ENCODE measurements at regions not wholly inside any gene's neighbourhood (a gene's known extent, or its start where the extent isn't known, plus 50 kb on each side); places are given as distances from the start of the nearest gene placed in this dataset.

GRCh38 chr4:20378181-20378580, 126.5 kb downstream of the SLIT2 start:
- no peak overlapping the region for H3K27ac ChIP-seq (ENCODE audit: low read length)
- no peaks in the 10 kb centered on the region for H4K20me1 ChIP-seq (ENCODE audit: insufficient read depth, low read depth, low read length)
- no peaks in the 10 kb centered on the region for H3K9me3 ChIP-seq (ENCODE audit: low read length)
- no peak overlapping the region for H3K4me2 ChIP-seq (ENCODE audit: low read depth, low read length, poor library complexity, severe bottlenecking)
- H3K4me1 ChIP-seq (ENCODE audit: low read length), result peaks cover 7% of the 10 kb centered on the region
- H3K27me3 ChIP-seq (ENCODE audit: low read length), result no peaks in the 10 kb centered on the region
- H3K4me3 ChIP-seq (ENCODE audit: low read length), result no peak overlapping the region
- H3K36me3 ChIP-seq (ENCODE audit: insufficient read depth, low read length), result no peaks in the 10 kb centered on the region
- DNase-seq, result no peak
- H2AFZ ChIP-seq (ENCODE audit: low read length), result no peak overlapping the region
- no peak overlapping the region for H3K9ac ChIP-seq (ENCODE audit: low read length)
- H3K9me2 ChIP-seq (replicated peaks; ENCODE audit: insufficient read depth, low read length), result no peaks in the 10 kb centered on the region
- no peaks in the 10 kb centered on the region for H3K79me2 ChIP-seq (ENCODE audit: low read length)

GRCh38 chr4:20381005-20381404, 129.3 kb downstream of the SLIT2 start:
- H3K79me2 ChIP-seq (ENCODE audit: low read length), result no peaks in the 10 kb centered on the region
- no peaks in the 10 kb centered on the region for H3K9me2 ChIP-seq (replicated peaks; ENCODE audit: insufficient read depth, low read length)
- no peak overlapping the region for H3K27ac ChIP-seq (ENCODE audit: low read length)
- H3K9ac ChIP-seq (ENCODE audit: low read length), result no peak overlapping the region
- no peaks in the 10 kb centered on the region for H3K36me3 ChIP-seq (ENCODE audit: insufficient read depth, low read length)
- H4K20me1 ChIP-seq (ENCODE audit: insufficient read depth, low read depth, low read length), result no peaks in the 10 kb centered on the region
- peaks cover 6% of the 10 kb centered on the region for H3K4me1 ChIP-seq (ENCODE audit: low read length)
- no peak for DNase-seq
- H3K4me3 ChIP-seq (ENCODE audit: low read length), result no peak overlapping the region
- no peak overlapping the region for H2AFZ ChIP-seq (ENCODE audit: low read length)
- H3K4me2 ChIP-seq (ENCODE audit: low read depth, low read length, poor library complexity, severe bottlenecking), result no peak overlapping the region
- H3K9me3 ChIP-seq (ENCODE audit: low read length), result no peaks in the 10 kb centered on the region
- H3K27me3 ChIP-seq (ENCODE audit: low read length), result no peaks in the 10 kb centered on the region

- H3K36me3 ChIP-seq (ENCODE audit: insufficient read depth, low read length), result no peaks in the 10 kb centered on the region
These were observed 131.6 kb downstream of the SLIT2 start for GRCh38 chr4:20383283-20383682.

GRCh38 chr4:20383969-20384368, 132.3 kb downstream of the SLIT2 start:
- Histone ChIP-seq H3K9me3 (ENCODE audit: low read length) (no peaks in the 10 kb centered on the region), H2AFZ (ENCODE audit: low read length) (no peak overlapping the region), H3K27ac (ENCODE audit: low read length) (no peak overlapping the region), H3K9ac (ENCODE audit: low read length) (no peak overlapping the region), H3K9me2 (replicated peaks; ENCODE audit: insufficient read depth, low read length) (no peaks in the 10 kb centered on the region), H3K4me2 (ENCODE audit: low read depth, low read length, poor library complexity, severe bottlenecking) (no peak overlapping the region), H4K20me1 (ENCODE audit: insufficient read depth, low read depth, low read length) (no peaks in the 10 kb centered on the region), H3K4me1 (ENCODE audit: low read length) (no peaks in the 10 kb centered on the region), H3K36me3 (ENCODE audit: insufficient read depth, low read length) (no peaks in the 10 kb centered on the region), H3K79me2 (ENCODE audit: low read length) (no peaks in the 10 kb centered on the region), H3K27me3 (ENCODE audit: low read length) (no peaks in the 10 kb centered on the region), H3K4me3 (ENCODE audit: low read length) (no peak overlapping the region)
- DNase-seq, result no peak

More at GRCh38 chr4:20383283-20383682, 131.6 kb downstream of the SLIT2 start:
- no peak overlapping the region for H2AFZ ChIP-seq (ENCODE audit: low read length)
- no peak overlapping the region for H3K4me2 ChIP-seq (ENCODE audit: low read depth, low read length, poor library complexity, severe bottlenecking)
- H3K27ac ChIP-seq (ENCODE audit: low read length), result no peak overlapping the region
- H3K4me1 ChIP-seq (ENCODE audit: low read length), result no peaks in the 10 kb centered on the region
- no peaks in the 10 kb centered on the region for H3K9me2 ChIP-seq (replicated peaks; ENCODE audit: insufficient read depth, low read length)
- H4K20me1 ChIP-seq (ENCODE audit: insufficient read depth, low read depth, low read length), result no peaks in the 10 kb centered on the region
- H3K4me3 ChIP-seq (ENCODE audit: low read length), result no peak overlapping the region
- H3K9me3 ChIP-seq (ENCODE audit: low read length), result no peaks in the 10 kb centered on the region
- no peaks in the 10 kb centered on the region for H3K27me3 ChIP-seq (ENCODE audit: low read length)
- DNase-seq, result no peak
- H3K9ac ChIP-seq (ENCODE audit: low read length), result no peak overlapping the region
- H3K79me2 ChIP-seq (ENCODE audit: low read length), result no peaks in the 10 kb centered on the region

GRCh38 chr4:20384456-20384855, 132.8 kb downstream of the SLIT2 start:
- no peak overlapping the region for H2AFZ ChIP-seq (ENCODE audit: low read length)
- no peaks in the 10 kb centered on the region for H4K20me1 ChIP-seq (ENCODE audit: insufficient read depth, low read depth, low read length)
- H3K9me3 ChIP-seq (ENCODE audit: low read length), result no peaks in the 10 kb centered on the region
- no peak overlapping the region for H3K4me3 ChIP-seq (ENCODE audit: low read length)
- no peaks in the 10 kb centered on the region for H3K27me3 ChIP-seq (ENCODE audit: low read length)
- H3K9ac ChIP-seq (ENCODE audit: low read length), result no peak overlapping the region
- no peaks in the 10 kb centered on the region for H3K79me2 ChIP-seq (ENCODE audit: low read length)
- DNase-seq, result no peak
- no peak overlapping the region for H3K4me2 ChIP-seq (ENCODE audit: low read depth, low read length, poor library complexity, severe bottlenecking)
- no peak overlapping the region for H3K27ac ChIP-seq (ENCODE audit: low read length)
- H3K4me1 ChIP-seq (ENCODE audit: low read length), result no peaks in the 10 kb centered on the region
- H3K36me3 ChIP-seq (ENCODE audit: insufficient read depth, low read length), result no peaks in the 10 kb centered on the region
- no peaks in the 10 kb centered on the region for H3K9me2 ChIP-seq (replicated peaks; ENCODE audit: insufficient read depth, low read length)

GRCh38 chr4:20386001-20386740, 134.5 kb downstream of the SLIT2 start:
- H3K9ac ChIP-seq (ENCODE audit: low read length), result no peak overlapping the region
- no peaks in the 10 kb centered on the region for H4K20me1 ChIP-seq (ENCODE audit: insufficient read depth, low read depth, low read length)
- no peaks in the 10 kb centered on the region for H3K9me3 ChIP-seq (ENCODE audit: low read length)
- H3K4me1 ChIP-seq (ENCODE audit: low read length), result no peaks in the 10 kb centered on the region
- H3K4me2 ChIP-seq (ENCODE audit: low read depth, low read length, poor library complexity, severe bottlenecking), result no peak overlapping the region
- no peaks in the 10 kb centered on the region for H3K9me2 ChIP-seq (replicated peaks; ENCODE audit: insufficient read depth, low read length)
- no peaks in the 10 kb centered on the region for H3K27me3 ChIP-seq (ENCODE audit: low read length)
- no peak for DNase-seq
- no peak overlapping the region for H3K27ac ChIP-seq (ENCODE audit: low read length)
- no peaks in the 10 kb centered on the region for H3K79me2 ChIP-seq (ENCODE audit: low read length)
- H2AFZ ChIP-seq (ENCODE audit: low read length), result no peak overlapping the region
- H3K4me3 ChIP-seq (ENCODE audit: low read length), result no peak overlapping the region
- H3K36me3 ChIP-seq (ENCODE audit: insufficient read depth, low read length), result no peaks in the 10 kb centered on the region

GRCh38 chr4:20386906-20387305, 135.2 kb downstream of the SLIT2 start:
- Histone ChIP-seq H3K4me2 (ENCODE audit: low read depth, low read length, poor library complexity, severe bottlenecking) (no peak overlapping the region), H3K4me3 (ENCODE audit: low read length) (no peak overlapping the region), H3K9ac (ENCODE audit: low read length) (no peak overlapping the region), H3K36me3 (ENCODE audit: insufficient read depth, low read length) (no peaks in the 10 kb centered on the region), H3K9me2 (replicated peaks; ENCODE audit: insufficient read depth, low read length) (no peaks in the 10 kb centered on the region), H3K27me3 (ENCODE audit: low read length) (no peaks in the 10 kb centered on the region), H3K79me2 (ENCODE audit: low read length) (no peaks in the 10 kb centered on the region), H2AFZ (ENCODE audit: low read length) (no peak overlapping the region), H4K20me1 (ENCODE audit: insufficient read depth, low read depth, low read length) (no peaks in the 10 kb centered on the region), H3K4me1 (ENCODE audit: low read length) (no peaks in the 10 kb centered on the region), H3K27ac (ENCODE audit: low read length) (no peak overlapping the region), H3K9me3 (ENCODE audit: low read length) (no peaks in the 10 kb centered on the region)
- no peak for DNase-seq

GRCh38 chr4:20391198-20391597, 139.5 kb downstream of the SLIT2 start:
- no peaks in the 10 kb centered on the region for H4K20me1 ChIP-seq (ENCODE audit: insufficient read depth, low read depth, low read length)
- H3K4me2 ChIP-seq (ENCODE audit: low read depth, low read length, poor library complexity, severe bottlenecking), result no peak overlapping the region
- H3K27ac ChIP-seq (ENCODE audit: low read length), result no peak overlapping the region
- no peaks in the 10 kb centered on the region for H3K27me3 ChIP-seq (ENCODE audit: low read length)
- H3K36me3 ChIP-seq (ENCODE audit: insufficient read depth, low read length), result no peaks in the 10 kb centered on the region
- no peak for DNase-seq
- no peak overlapping the region for H3K4me3 ChIP-seq (ENCODE audit: low read length)
- H3K79me2 ChIP-seq (ENCODE audit: low read length), result no peaks in the 10 kb centered on the region
- H3K9me2 ChIP-seq (replicated peaks; ENCODE audit: insufficient read depth, low read length), result no peaks in the 10 kb centered on the region
- H3K4me1 ChIP-seq (ENCODE audit: low read length), result no peaks in the 10 kb centered on the region; the same call in 1 of the 2 replicates
- no peak overlapping the region for H2AFZ ChIP-seq (ENCODE audit: low read length)
- H3K9ac ChIP-seq (ENCODE audit: low read length), result no peak overlapping the region
- H3K9me3 ChIP-seq (ENCODE audit: low read length), result no peaks in the 10 kb centered on the region
